Bone marrow (tissue), 2 donors: ENCODE measurements at regions not wholly inside any gene's neighbourhood (a gene's known extent, or its start where the extent isn't known, plus 50 kb on each side); places are given as distances from the start of the nearest gene placed in this dataset.
"Not testable (repeated sequence)": the region's sequence is repeated elsewhere in the genome, so short reads cannot be mapped to it uniquely, and the experiment has no call there.

Source experiments
- DNase-seq, 2 donors: peaks; one replicate each; lab custom pipeline; 2025; lab: John Stamatoyannopoulos, UW

- no peak for DNase-seq
These were observed 162.1 kb downstream of the MYCN start for GRCh38 chr2:16102358-16102975.

- no peak for DNase-seq
These were observed 160.8 kb downstream of the MYCN start for GRCh38 chr2:16101196-16101595.

GRCh38 chr2:16100006-16100405 is 159.7 kb downstream of the MYCN start:
- no peak for DNase-seq

GRCh38 chr2:16099326-16099725 is 159.0 kb downstream of the MYCN start:
- DNase-seq: no peak

- no peak for DNase-seq
These were observed 156.6 kb downstream of the MYCN start for GRCh38 chr2:16096962-16097361.

- DNase-seq: not testable (repeated sequence)
These were observed 155.1 kb downstream of the MYCN start for GRCh38 chr2:16095483-16095882.

- DNase-seq: no peak
These were observed 154.5 kb downstream of the MYCN start for GRCh38 chr2:16094811-16095210.

GRCh38 chr2:16093639-16094529 is 153.5 kb downstream of the MYCN start:
- no peak for DNase-seq

GRCh38 chr2:16092861-16093638 is 152.7 kb downstream of the MYCN start:
- DNase-seq: no peak

- DNase-seq: no peak
These were observed 151.4 kb downstream of the MYCN start for GRCh38 chr2:16091576-16092282.

- DNase-seq: no peak
These were observed 150.6 kb downstream of the MYCN start for GRCh38 chr2:16090650-16091575.

- DNase-seq: not testable (repeated sequence)
These were observed 149.1 kb downstream of the MYCN start for GRCh38 chr2:16089491-16089890.

- no peak for DNase-seq
These were observed 148.4 kb downstream of the MYCN start for GRCh38 chr2:16088802-16089112.

GRCh38 chr2:16088035-16088801 is 147.9 kb downstream of the MYCN start:
- no peak for DNase-seq

GRCh38 chr2:16086136-16086535 is 145.8 kb downstream of the MYCN start:
- not testable (repeated sequence) for DNase-seq

GRCh38 chr2:16085073-16085472 is 144.7 kb downstream of the MYCN start:
- no peak for DNase-seq

GRCh38 chr2:16084274-16084673 is 143.9 kb downstream of the MYCN start:
- DNase-seq: no peak

GRCh38 chr2:16082276-16082675 is 141.9 kb downstream of the MYCN start:
- DNase-seq: no peak

- no peak for DNase-seq
These were observed 141.2 kb downstream of the MYCN start for GRCh38 chr2:16081316-16082200.
